HEK293 (cell line): ENCODE measurements at regions not wholly inside any gene's neighbourhood (a gene's known extent, or its start where the extent isn't known, plus 50 kb on each side); places are given as distances from the start of the nearest gene placed in this dataset.

ENCODE experiments used
- BCL11A ChIP-seq: fragments of 450-650 bp; formaldehyde crosslinking; IDR thresholded peaks from 2 replicates; pipeline ENCODE4 v1.5.1; 2016; ENCODE audit warnings: low read depth, missing biosample characterization, missing genetic modification characterization
- MYNN ChIP-seq: fragments of 450-650 bp; formaldehyde crosslinking; IDR thresholded peaks from 2 replicates; pipeline ENCODE4 v1.5.1; 2016; ENCODE audit warnings: missing biosample characterization, missing genetic modification characterization, borderline replicate concordance
- PRDM1 ChIP-seq: fragments of 450-650 bp; formaldehyde crosslinking; IDR thresholded peaks from 2 replicates; pipeline ENCODE4; 2016; ENCODE audit warnings: missing biosample characterization, missing genetic modification characterization
- ZBTB48 ChIP-seq: fragments of 450-650 bp; formaldehyde crosslinking; IDR thresholded peaks from 2 replicates; pipeline ENCODE4 v1.5.1; 2016; ENCODE audit warnings: missing biosample characterization, missing genetic modification characterization
- ZBTB8A ChIP-seq: fragments of 450-650 bp; formaldehyde crosslinking; IDR thresholded peaks from 2 replicates; pipeline ENCODE4 v1.5.1; 2016; ENCODE audit warnings: missing biosample characterization, missing genetic modification characterization
- ZFP3 ChIP-seq: fragments of 450-650 bp; formaldehyde crosslinking; IDR thresholded peaks from 2 replicates; pipeline ENCODE4 v1.5.1; 2016; ENCODE audit warnings: low read depth, missing biosample characterization, missing genetic modification characterization
- ZNF184 ChIP-seq: fragments of 450-650 bp; IDR thresholded peaks from 2 replicates; pipeline ENCODE4 v1.5.1; 2018; ENCODE audit warnings: missing biosample characterization, mild to moderate bottlenecking, missing genetic modification characterization
- ZNF211 ChIP-seq: fragments of 450-650 bp; formaldehyde crosslinking; IDR thresholded peaks from 2 replicates; pipeline ENCODE4 v1.5.1; 2016; ENCODE audit warnings: low read depth, missing biosample characterization, missing genetic modification characterization
- ZNF530 ChIP-seq: fragments of 450-650 bp; formaldehyde crosslinking; IDR thresholded peaks from 2 replicates; pipeline ENCODE4 v1.5.1; 2016; ENCODE audit warnings: low read depth, missing biosample characterization, missing genetic modification characterization
- ZNF629 ChIP-seq: fragments of 450-650 bp; formaldehyde crosslinking; IDR thresholded peaks from 2 replicates; pipeline ENCODE4 v1.5.1; 2017; ENCODE audit warnings: missing biosample characterization, missing genetic modification characterization
- ZNF707 ChIP-seq: fragments of 450-650 bp; formaldehyde crosslinking; IDR thresholded peaks from 2 replicates; pipeline ENCODE4 v1.5.1; 2016; ENCODE audit warnings: missing biosample characterization, missing genetic modification characterization
- ZNF76 ChIP-seq: fragments of 450-650 bp; formaldehyde crosslinking; IDR thresholded peaks from 2 replicates; pipeline ENCODE4; 2016; ENCODE audit warnings: low read depth, missing biosample characterization, missing genetic modification characterization, borderline replicate concordance
- ZNF843 ChIP-seq: fragments of 450-650 bp; formaldehyde crosslinking; IDR thresholded peaks from 2 replicates; pipeline ENCODE4 v1.5.1; 2016; ENCODE audit warnings: missing biosample characterization, missing genetic modification characterization
- ZSCAN23 ChIP-seq: fragments of 450-650 bp; formaldehyde crosslinking; IDR thresholded peaks from 2 replicates; pipeline ENCODE4 v1.5.1; 2016; ENCODE audit warnings: missing biosample characterization, missing genetic modification characterization
- TF ChIP-seq, protein P1 (sequence below): fragments of 450-650 bp; formaldehyde crosslinking; optimal IDR thresholded peaks from 2 replicates; pipeline ENCODE3; 2016; ENCODE audit warnings: missing biosample characterization, mild to moderate bottlenecking, missing genetic modification characterization
- TF ChIP-seq, protein P2 (sequence below): fragments of 450-650 bp; formaldehyde crosslinking; IDR thresholded peaks from 2 replicates; pipeline ENCODE4 v1.5.1; 2016; ENCODE audit warnings: missing biosample characterization, missing genetic modification characterization
- TF ChIP-seq, protein P3 (sequence below): fragments of 450-650 bp; formaldehyde crosslinking; conservative IDR thresholded peaks from 2 replicates; pipeline ENCODE4 v1.5.1; 2016; ENCODE audit warnings: low read depth, missing biosample characterization, missing genetic modification characterization

DNA sequence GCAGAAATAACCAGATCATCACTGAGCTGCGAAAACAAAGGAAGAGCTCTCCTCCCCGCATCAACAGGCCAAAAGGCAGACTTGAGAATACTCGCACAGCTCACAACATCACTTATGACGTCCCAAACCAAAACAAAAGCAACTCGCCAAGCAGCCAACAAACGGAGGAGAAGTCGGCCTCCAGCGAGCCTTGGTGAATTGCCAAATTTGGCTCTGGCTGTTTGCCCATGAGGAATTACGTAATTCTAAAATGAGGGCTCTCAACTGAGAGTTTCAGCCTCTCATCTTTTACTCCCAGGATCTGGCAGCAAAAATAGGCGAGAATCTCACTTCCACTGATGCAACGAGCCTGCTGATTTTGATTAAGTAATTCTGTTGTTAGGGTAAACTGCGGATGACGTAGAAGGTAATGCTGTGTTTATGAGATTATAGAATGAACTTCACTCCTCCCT is 51.7 kb upstream of the SEMA6A start (continued):
- TF ChIP-seq MYNN (tag by site-specific recombination) (no peak), ZNF843 (tag by site-specific recombination) (0 out of 2 replicates have a peak, but pooled peaks have one; percentile 19), ZNF707 (tag by site-specific recombination) (no peak), ZNF530 (no peak), ZSCAN23 (tag by site-specific recombination) (no peak), ZFP3 (tag by site-specific recombination) (no peak), BCL11A (tag by site-specific recombination) (no peak), ZBTB8A (tag by site-specific recombination) (peak; percentile 66), PRDM1 (tag by site-specific recombination) (peak; percentile 68), ZNF76 (tag by site-specific recombination) (no peak), ZBTB48 (tag by site-specific recombination) (no peak), ZNF629 (tag by site-specific recombination) (peak; percentile 97), ZNF184 (no peak), ZNF211 (tag by site-specific recombination) (no peak)
- TF ChIP-seq, protein P1, sequence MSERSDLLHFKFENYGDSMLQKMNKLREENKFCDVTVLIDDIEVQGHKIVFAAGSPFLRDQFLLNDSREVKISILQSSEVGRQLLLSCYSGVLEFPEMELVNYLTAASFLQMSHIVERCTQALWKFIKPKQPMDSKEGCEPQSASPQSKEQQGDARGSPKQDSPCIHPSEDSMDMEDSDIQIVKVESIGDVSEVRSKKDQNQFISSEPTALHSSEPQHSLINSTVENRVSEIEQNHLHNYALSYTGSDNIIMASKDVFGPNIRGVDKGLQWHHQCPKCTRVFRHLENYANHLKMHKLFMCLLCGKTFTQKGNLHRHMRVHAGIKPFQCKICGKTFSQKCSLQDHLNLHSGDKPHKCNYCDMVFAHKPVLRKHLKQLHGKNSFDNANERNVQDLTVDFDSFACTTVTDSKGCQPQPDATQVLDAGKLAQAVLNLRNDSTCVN (tag by site-specific recombination), result no peak
- TF ChIP-seq, protein P2, sequence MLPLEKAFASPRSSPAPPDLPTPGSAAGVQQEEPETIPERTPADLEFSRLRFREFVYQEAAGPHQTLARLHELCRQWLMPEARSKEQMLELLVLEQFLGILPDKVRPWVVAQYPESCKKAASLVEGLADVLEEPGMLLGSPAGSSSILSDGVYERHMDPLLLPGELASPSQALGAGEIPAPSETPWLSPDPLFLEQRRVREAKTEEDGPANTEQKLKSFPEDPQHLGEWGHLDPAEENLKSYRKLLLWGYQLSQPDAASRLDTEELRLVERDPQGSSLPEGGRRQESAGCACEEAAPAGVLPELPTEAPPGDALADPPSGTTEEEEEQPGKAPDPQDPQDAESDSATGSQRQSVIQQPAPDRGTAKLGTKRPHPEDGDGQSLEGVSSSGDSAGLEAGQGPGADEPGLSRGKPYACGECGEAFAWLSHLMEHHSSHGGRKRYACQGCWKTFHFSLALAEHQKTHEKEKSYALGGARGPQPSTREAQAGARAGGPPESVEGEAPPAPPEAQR (tag by site-specific recombination), result no peak
- TF ChIP-seq, protein P3, sequence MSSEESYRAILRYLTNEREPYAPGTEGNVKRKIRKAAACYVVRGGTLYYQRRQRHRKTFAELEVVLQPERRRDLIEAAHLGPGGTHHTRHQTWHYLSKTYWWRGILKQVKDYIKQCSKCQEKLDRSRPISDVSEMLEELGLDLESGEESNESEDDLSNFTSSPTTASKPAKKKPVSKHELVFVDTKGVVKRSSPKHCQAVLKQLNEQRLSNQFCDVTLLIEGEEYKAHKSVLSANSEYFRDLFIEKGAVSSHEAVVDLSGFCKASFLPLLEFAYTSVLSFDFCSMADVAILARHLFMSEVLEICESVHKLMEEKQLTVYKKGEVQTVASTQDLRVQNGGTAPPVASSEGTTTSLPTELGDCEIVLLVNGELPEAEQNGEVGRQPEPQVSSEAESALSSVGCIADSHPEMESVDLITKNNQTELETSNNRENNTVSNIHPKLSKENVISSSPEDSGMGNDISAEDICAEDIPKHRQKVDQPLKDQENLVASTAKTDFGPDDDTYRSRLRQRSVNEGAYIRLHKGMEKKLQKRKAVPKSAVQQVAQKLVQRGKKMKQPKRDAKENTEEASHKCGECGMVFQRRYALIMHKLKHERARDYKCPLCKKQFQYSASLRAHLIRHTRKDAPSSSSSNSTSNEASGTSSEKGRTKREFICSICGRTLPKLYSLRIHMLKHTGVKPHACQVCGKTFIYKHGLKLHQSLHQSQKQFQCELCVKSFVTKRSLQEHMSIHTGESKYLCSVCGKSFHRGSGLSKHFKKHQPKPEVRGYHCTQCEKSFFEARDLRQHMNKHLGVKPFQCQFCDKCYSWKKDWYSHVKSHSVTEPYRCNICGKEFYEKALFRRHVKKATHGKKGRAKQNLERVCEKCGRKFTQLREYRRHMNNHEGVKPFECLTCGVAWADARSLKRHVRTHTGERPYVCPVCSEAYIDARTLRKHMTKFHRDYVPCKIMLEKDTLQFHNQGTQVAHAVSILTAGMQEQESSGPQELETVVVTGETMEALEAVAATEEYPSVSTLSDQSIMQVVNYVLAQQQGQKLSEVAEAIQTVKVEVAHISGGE, result no peak
- TF ChIP-seq, all 188 proteins: peak for 40
